ENCODE measurements at regions not wholly inside any gene's neighbourhood (a gene's known extent, or its start where the extent isn't known, plus 50 kb on each side); places are given as distances from the start of the nearest gene placed in this dataset.

DNA sequence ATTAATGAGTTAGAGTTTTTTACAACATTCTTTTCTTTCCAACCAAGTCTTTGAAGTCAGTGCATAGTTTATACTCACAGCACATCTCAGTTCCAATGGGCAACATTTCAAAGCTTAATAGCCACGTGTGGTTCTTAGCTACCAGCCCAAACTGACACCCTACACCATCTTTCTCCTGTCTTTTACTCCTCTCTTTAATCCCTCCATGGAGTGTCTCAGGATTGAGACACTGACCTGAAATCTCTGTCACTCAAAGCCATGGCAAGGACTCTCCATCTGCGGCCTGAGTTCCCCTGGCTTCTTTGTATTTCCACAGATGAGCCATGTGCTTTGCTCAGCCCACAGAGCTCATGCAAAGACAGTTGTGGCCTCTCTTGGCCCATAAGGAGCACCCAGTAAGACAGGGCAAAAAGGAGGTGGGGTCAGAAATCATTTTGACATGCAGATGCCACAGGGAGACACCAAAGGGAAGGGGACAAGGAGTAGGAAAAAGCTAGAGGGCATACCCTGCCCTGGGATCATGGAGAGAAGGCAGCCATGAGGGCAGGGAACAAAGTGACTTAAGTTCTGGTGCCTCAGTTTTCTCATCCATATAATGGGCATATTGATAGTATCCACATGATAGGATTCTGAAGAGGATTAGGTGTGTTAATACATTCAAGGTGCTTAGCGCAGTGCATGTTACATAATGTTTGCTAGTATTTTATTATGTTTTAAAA lies 493.6 kb upstream of the PROK2 start:
- no peak overlapping the region for H4K5ac ChIP-seq (ENCODE audit: insufficient read length, low read depth, low read length)
- no peaks in the 10 kb centered on the region for H3K79me1 ChIP-seq (ENCODE audit: low read depth, low read length)
- ChIA-PET POLR2A (ENCODE audit: partially characterized antibody) (interaction anchor here (1.3 kb wide), 1 partner anchor 8 kb away, joined by 3 read pairs; no protein-coding TSS in a partner anchor), CTCF (ENCODE audit: partially characterized antibody) (interaction anchor here (1.0 to 1.5 kb wide), 2 partner anchors 13 to 611 kb away, joined by 3 to 4 read pairs; no protein-coding TSS in a partner anchor)
- no peaks in the 10 kb centered on the region for H3K9me3 ChIP-seq (ENCODE audit: insufficient read depth in 2 of 2, low read depth in 1 of 2, low read length in 1 of 2)
- no peak overlapping the region for H2AFZ ChIP-seq (ENCODE audit: low read length)
- no peak overlapping the region for H3K4me3 ChIP-seq (ENCODE audit: extremely low read depth in 1 of 4, insufficient read depth in 2 of 4, low read depth in 3 of 4, low read length in 4 of 4)
- no peak overlapping the region for H2AK5ac ChIP-seq (ENCODE audit: low read depth, low read length)
- no peak overlapping the region for H2BK15ac ChIP-seq (ENCODE audit: low read length)
- no peaks in the 10 kb centered on the region for H4K20me1 ChIP-seq (replicated peaks in 1 of 2; ENCODE audit: control insufficient read depth in 1 of 2, insufficient read depth in 2 of 2, low read length in 2 of 2)
- H3K56ac ChIP-seq (replicated peaks; ENCODE audit: insufficient read length, low read depth, low read length), result no peak overlapping the region
- no peaks in the 10 kb centered on the region for H3K36me3 ChIP-seq (ENCODE audit: control insufficient read depth in 2 of 4, insufficient read depth in 4 of 4, low read length in 3 of 4)
- H2BK20ac ChIP-seq (ENCODE audit: low read length), result no peak overlapping the region
- no peak overlapping the region for H3K23ac ChIP-seq (ENCODE audit: insufficient read length)
- no peak overlapping the region for H2BK5ac ChIP-seq (ENCODE audit: low read depth, low read length)
- TF ChIP-seq, protein P1, sequence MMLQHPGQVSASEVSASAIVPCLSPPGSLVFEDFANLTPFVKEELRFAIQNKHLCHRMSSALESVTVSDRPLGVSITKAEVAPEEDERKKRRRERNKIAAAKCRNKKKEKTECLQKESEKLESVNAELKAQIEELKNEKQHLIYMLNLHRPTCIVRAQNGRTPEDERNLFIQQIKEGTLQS (IDR thresholded peaks at IDR 0.05; ENCODE audit: insufficient read depth, low read depth, low read length), result no peak
- TF ChIP-seq KDM1A (IDR thresholded peaks at IDR 0.05; ENCODE audit: borderline replicate concordance, low read length), result 0 out of 2 replicates have a peak, but pooled peaks have one; percentile 38
- H3K23me2 ChIP-seq (ENCODE audit: low read depth, low read length), result no peaks in the 10 kb centered on the region; the same call in 1 of the 2 replicates
- H2BK12ac ChIP-seq (ENCODE audit: low read depth, low read length), result no peak overlapping the region
- no peaks in the 10 kb centered on the region for H3K27me3 ChIP-seq (replicated peaks in 1 of 4; ENCODE audit: control insufficient read depth in 3 of 4, extremely low read depth in 1 of 4, insufficient read depth in 3 of 4, low read length in 3 of 4)
- H3K4me1 ChIP-seq (replicated peaks in 1 of 4; ENCODE audit: control insufficient read depth in 3 of 4, insufficient read depth in 4 of 4, low read length in 3 of 4), result peaks cover 0 to 3% (median under 1%) of the 10 kb centered on the region in 4 experiments; a peak in 3 of 7 replicates
- H3K4ac ChIP-seq (replicated peaks; ENCODE audit: insufficient read length, low read depth, low read length), result no peak overlapping the region
- H4K8ac ChIP-seq (ENCODE audit: extremely low read depth, insufficient read depth, low read length), result no peak overlapping the region
- no peak overlapping the region for H4K91ac ChIP-seq (replicated peaks; ENCODE audit: insufficient read length, low read length)
- H3K4me2 ChIP-seq (ENCODE audit: insufficient read depth in 1 of 2, low read depth in 2 of 2, low read length in 2 of 2), result no peak overlapping the region
- no peak overlapping the region for H2BK120ac ChIP-seq (replicated peaks; ENCODE audit: low read depth, low read length)
- 85% methylated on average over 3 of the region's 3 CpGs; no CpG with 5 or more reads in 1 of the 2 experiments for WGBS, 2 experiments (ENCODE audit: extremely low coverage in 1 of 2, insufficient coverage in 1 of 2, insufficient read length in 1 of 2, insufficient replicate concordance in 2 of 2, low coverage in 1 of 2, low lambda C conversion rate in 2 of 2, missing lambda C conversion rate in 1 of 2)
- no peaks in the 10 kb centered on the region for H3K79me2 ChIP-seq (ENCODE audit: control insufficient read depth in 1 of 2, insufficient read depth in 2 of 2, low read length in 2 of 2)
- H3K9ac ChIP-seq (replicated peaks in 1 of 4; ENCODE audit: extremely low read depth in 1 of 4, low read depth in 3 of 4, low read length in 3 of 4), result no peak overlapping the region
- no peak overlapping the region for H3K18ac ChIP-seq (ENCODE audit: extremely low read depth, low read length)
- H3K14ac ChIP-seq (ENCODE audit: insufficient read length), result no peak overlapping the region
- H3K27ac ChIP-seq (ENCODE audit: low read depth, low read length), result no peak overlapping the region
- DNase-seq (ENCODE audit: low read depth in 1 of 2, low spot score in 2 of 2) (no peak), FAIRE-seq (no peak)

All from H1 (cell line).